ENCODE measurements at regions not wholly inside any gene's neighbourhood (a gene's known extent, or its start where the extent isn't known, plus 50 kb on each side); places are given as distances from the start of the nearest gene placed in this dataset.
"Not testable (repeated sequence)": the region's sequence is repeated elsewhere in the genome, so short reads cannot be mapped to it uniquely, and the experiment has no call there.

DNA sequence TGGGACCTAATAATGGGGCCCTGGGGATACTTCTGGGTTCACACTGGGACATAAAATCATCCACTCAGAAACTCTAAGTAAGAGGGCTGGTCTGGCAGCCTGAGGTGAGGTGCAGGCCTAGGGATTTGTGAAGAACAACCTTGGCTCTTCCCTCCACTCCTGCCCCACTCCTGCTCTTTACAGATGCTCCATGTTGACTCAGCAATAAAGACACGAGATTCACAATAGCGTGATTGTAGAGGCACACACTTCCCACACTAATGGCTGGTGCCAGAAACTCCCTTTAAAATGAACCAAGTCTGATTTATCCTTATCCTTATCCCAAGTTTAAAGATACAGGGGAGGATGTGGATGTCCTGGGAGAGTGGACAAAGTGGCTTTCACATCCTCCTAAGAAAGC lies 228.2 kb downstream of the ACTR3 start:
- Histone ChIP-seq H3K4me1 (ENCODE audit: control insufficient read depth in 2 of 2, insufficient read depth in 2 of 2, low read length in 2 of 2) (no peaks in the 10 kb centered on the region), H3K27me3 (ENCODE audit: control insufficient read depth in 2 of 2, insufficient read depth in 1 of 2, low read length in 1 of 2) (no peaks in the 10 kb centered on the region), H3K36me3 (ENCODE audit: control insufficient read depth in 2 of 2, insufficient read depth in 2 of 2, low read length in 1 of 2) (no peaks in the 10 kb centered on the region), H3K4me3 (ENCODE audit: low read length in 2 of 2) (no peak overlapping the region), H3K9me3 (ENCODE audit: control insufficient read depth in 2 of 2, insufficient read depth in 1 of 2, low read length in 1 of 2) (no peaks in the 10 kb centered on the region), H3K27ac (ENCODE audit: low read depth in 1 of 2, low read length in 1 of 2) (no peak overlapping the region)
- no peak for DNase-seq (ENCODE audit: low read depth in 6 of 9, low spot score in 9 of 9)
- 88% methylated on average over 2 of the region's 2 CpGs for WGBS

DNA sequence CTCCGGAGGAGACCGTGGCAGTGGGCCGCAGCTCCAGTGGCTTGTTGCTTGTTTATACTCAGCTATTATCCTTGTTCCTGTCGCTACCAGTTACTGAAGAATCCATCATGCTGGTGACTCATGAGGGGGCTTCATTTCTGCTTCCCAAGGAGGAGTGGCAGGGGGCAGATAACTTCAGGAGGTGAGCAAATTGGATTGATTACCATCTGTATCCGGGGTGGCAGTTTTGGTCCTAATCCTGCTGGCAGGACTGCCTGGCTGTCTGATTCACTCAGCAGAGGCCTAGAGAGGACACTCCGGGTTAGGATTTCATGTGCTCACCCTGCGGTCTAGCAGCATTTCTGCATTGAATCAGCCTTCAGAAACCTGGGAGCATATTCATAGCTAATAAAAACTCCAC lies 230.0 kb downstream of the ACTR3 start:
- WGBS, result 85% methylated on average over 7 of the region's 7 CpGs
- Histone ChIP-seq H3K27me3 (ENCODE audit: control insufficient read depth in 2 of 2, insufficient read depth in 1 of 2, low read length in 1 of 2) (no peaks in the 10 kb centered on the region), H3K4me3 (ENCODE audit: low read length in 2 of 2) (no peak overlapping the region), H3K9me3 (ENCODE audit: control insufficient read depth in 2 of 2, insufficient read depth in 1 of 2, low read length in 1 of 2) (no peaks in the 10 kb centered on the region), H3K36me3 (ENCODE audit: control insufficient read depth in 2 of 2, insufficient read depth in 2 of 2, low read length in 1 of 2) (no peaks in the 10 kb centered on the region), H3K4me1 (ENCODE audit: control insufficient read depth in 2 of 2, insufficient read depth in 2 of 2, low read length in 2 of 2) (no peaks in the 10 kb centered on the region), H3K27ac (ENCODE audit: low read depth in 1 of 2, low read length in 1 of 2) (no peak overlapping the region)
- DNase-seq (ENCODE audit: low read depth in 6 of 9, low spot score in 9 of 9), result no peak

DNA sequence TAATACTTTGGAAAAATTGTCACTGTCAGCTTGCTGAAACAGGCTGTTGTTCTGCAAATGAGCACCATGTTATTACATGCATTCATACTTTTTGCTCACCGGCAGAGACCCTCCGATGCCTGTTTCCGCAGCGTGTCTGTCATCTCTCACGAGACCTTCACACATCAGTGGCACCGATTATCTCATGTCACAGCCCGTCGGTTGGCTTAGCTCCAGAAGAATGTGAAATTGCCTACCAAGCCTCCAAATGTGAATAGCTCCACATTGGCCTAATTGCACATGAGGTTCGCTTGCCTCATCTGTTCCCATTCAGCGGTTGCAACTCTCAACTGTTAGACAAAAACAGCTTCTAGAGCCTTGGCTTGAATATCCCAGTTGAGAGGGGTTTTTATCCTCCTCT lies 233.0 kb downstream of the ACTR3 start:
- Histone ChIP-seq H3K4me3 (ENCODE audit: low read length in 2 of 2) (no peak overlapping the region), H3K9me3 (ENCODE audit: control insufficient read depth in 2 of 2, insufficient read depth in 1 of 2, low read length in 1 of 2) (no peaks in the 10 kb centered on the region), H3K4me1 (ENCODE audit: control insufficient read depth in 2 of 2, insufficient read depth in 2 of 2, low read length in 2 of 2) (no peaks in the 10 kb centered on the region), H3K36me3 (ENCODE audit: control insufficient read depth in 2 of 2, insufficient read depth in 2 of 2, low read length in 1 of 2) (no peaks in the 10 kb centered on the region), H3K27ac (ENCODE audit: low read depth in 1 of 2, low read length in 1 of 2) (no peak overlapping the region), H3K27me3 (ENCODE audit: control insufficient read depth in 2 of 2, insufficient read depth in 1 of 2, low read length in 1 of 2) (no peaks in the 10 kb centered on the region)
- no peak for DNase-seq (ENCODE audit: low read depth in 6 of 9, low spot score in 9 of 9)
- 89% methylated on average over 10 of the region's 10 CpGs for WGBS

DNA sequence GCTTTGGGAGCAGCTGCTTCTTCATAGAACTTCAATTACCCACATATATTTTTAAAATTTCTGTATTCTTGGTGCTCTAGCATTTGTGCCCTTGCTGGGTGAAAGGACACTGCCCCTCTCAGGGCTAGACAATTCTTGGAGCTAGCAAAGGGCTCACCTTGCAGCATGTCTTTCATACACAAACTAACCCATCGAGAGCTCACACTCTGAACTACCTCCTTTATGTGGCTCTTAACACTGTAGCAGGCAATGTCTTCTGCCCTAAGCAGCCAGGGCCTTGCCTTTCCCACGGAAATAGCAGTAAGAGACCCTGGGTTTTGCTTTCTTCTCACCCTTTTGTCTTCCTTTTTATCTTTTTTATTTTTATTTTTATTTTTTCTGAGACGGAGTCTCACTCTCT lies 234.0 kb downstream of the ACTR3 start:
- 79% methylated on average over 3 of the region's 3 CpGs for WGBS
- Histone ChIP-seq H3K27ac (ENCODE audit: low read depth in 1 of 2, low read length in 1 of 2) (no peak overlapping the region), H3K4me3 (ENCODE audit: low read length in 2 of 2) (no peak overlapping the region), H3K9me3 (ENCODE audit: control insufficient read depth in 2 of 2, insufficient read depth in 1 of 2, low read length in 1 of 2) (no peaks in the 10 kb centered on the region), H3K36me3 (ENCODE audit: control insufficient read depth in 2 of 2, insufficient read depth in 2 of 2, low read length in 1 of 2) (no peaks in the 10 kb centered on the region), H3K4me1 (ENCODE audit: control insufficient read depth in 2 of 2, insufficient read depth in 2 of 2, low read length in 2 of 2) (no peaks in the 10 kb centered on the region), H3K27me3 (ENCODE audit: control insufficient read depth in 2 of 2, insufficient read depth in 1 of 2, low read length in 1 of 2) (no peaks in the 10 kb centered on the region)
- DNase-seq (ENCODE audit: low read depth in 6 of 9, low spot score in 9 of 9), result no peak

DNA sequence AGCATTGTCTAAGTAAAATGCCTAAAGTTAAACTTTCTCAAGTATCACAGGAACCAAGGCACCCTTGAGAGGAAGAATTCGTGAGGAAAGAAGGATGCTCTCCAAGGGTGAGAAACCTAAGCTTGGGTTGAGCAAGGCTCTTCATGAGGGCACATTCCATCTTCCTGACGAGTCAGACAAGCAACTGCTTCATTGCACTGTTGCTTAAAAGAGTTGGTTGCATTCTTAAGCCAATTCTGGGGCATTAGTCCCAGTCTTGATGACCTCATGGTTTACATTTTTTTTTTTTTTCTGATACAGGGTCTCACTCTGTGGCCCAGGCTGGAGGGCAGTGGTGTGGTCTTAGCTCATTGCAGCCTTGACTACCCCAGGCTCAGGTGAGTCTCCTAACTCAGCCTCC lies 237.5 kb downstream of the ACTR3 start:
- Histone ChIP-seq H3K27ac (ENCODE audit: low read depth in 1 of 2, low read length in 1 of 2) (no peak overlapping the region), H3K4me1 (ENCODE audit: control insufficient read depth in 2 of 2, insufficient read depth in 2 of 2, low read length in 2 of 2) (no peaks in the 10 kb centered on the region), H3K27me3 (ENCODE audit: control insufficient read depth in 2 of 2, insufficient read depth in 1 of 2, low read length in 1 of 2) (no peaks in the 10 kb centered on the region), H3K36me3 (ENCODE audit: control insufficient read depth in 2 of 2, insufficient read depth in 2 of 2, low read length in 1 of 2) (no peaks in the 10 kb centered on the region), H3K4me3 (ENCODE audit: low read length in 2 of 2) (no peak overlapping the region), H3K9me3 (ENCODE audit: control insufficient read depth in 2 of 2, insufficient read depth in 1 of 2, low read length in 1 of 2) (no peaks in the 10 kb centered on the region)
- WGBS, result 74% methylated on average over 2 of the region's 2 CpGs
- DNase-seq (ENCODE audit: low read depth in 6 of 9, low spot score in 9 of 9), result no peak

DNA sequence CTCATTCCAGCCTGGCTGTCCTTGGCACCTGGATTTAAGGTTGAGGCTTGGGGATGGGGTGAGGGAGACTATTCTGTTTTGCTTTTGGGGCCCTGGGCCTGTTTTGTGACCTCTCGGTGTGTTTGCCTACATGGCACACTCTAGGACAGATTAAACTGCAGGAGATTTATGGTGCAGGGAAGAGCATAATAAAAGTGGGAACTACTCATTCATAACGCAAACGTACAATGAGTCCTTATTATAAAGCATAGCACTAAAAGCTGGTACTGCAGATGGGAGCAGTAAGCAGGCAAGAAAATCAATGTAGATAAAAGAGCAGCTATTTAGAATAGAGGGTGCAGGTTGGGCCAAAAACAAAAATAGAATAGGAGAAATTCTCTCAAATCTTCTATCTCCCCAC lies 238.4 kb downstream of the ACTR3 start:
- no peak overlapping the region for H3K4me3 ChIP-seq (ENCODE audit: low read length in 2 of 2)
- H3K27ac ChIP-seq (ENCODE audit: low read depth in 1 of 2, low read length in 1 of 2), result no peak overlapping the region
- no peaks in the 10 kb centered on the region for H3K4me1 ChIP-seq (ENCODE audit: control insufficient read depth in 2 of 2, insufficient read depth in 2 of 2, low read length in 2 of 2)
- H3K9me3 ChIP-seq (ENCODE audit: control insufficient read depth in 2 of 2, insufficient read depth in 1 of 2, low read length in 1 of 2), result no peaks in the 10 kb centered on the region
- WGBS, result 92% methylated on average over 3 of the region's 3 CpGs
- no peak for DNase-seq (ENCODE audit: low read depth in 6 of 9, low spot score in 9 of 9)
- no peaks in the 10 kb centered on the region for H3K27me3 ChIP-seq (ENCODE audit: control insufficient read depth in 2 of 2, insufficient read depth in 1 of 2, low read length in 1 of 2)
- H3K36me3 ChIP-seq (ENCODE audit: control insufficient read depth in 2 of 2, insufficient read depth in 2 of 2, low read length in 1 of 2), result no peaks in the 10 kb centered on the region

DNA sequence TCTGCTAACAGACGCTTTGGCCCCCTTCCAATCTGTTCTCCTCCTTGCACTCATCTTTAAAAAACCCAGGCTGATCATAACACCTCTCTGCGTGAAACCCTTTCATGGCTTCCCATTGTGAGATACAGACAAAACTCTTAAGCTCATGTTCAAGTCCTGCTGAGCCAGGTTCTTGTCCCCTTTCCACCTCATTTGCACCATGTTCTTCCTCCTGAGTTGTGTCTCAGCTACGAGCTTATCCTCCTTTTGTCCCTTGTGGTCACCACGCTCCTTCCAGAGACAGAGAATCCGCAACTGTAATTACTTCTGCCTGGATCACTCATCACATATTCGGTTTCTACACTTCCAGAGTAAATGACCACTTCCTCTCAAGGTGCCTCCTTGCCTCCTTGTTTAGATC lies 238.8 kb downstream of the ACTR3 start:
- Histone ChIP-seq H3K27me3 (ENCODE audit: control insufficient read depth in 2 of 2, insufficient read depth in 1 of 2, low read length in 1 of 2) (no peaks in the 10 kb centered on the region), H3K27ac (ENCODE audit: low read depth in 1 of 2, low read length in 1 of 2) (no peak overlapping the region), H3K9me3 (ENCODE audit: control insufficient read depth in 2 of 2, insufficient read depth in 1 of 2, low read length in 1 of 2) (no peaks in the 10 kb centered on the region), H3K36me3 (ENCODE audit: control insufficient read depth in 2 of 2, insufficient read depth in 2 of 2, low read length in 1 of 2) (no peaks in the 10 kb centered on the region), H3K4me1 (ENCODE audit: control insufficient read depth in 2 of 2, insufficient read depth in 2 of 2, low read length in 2 of 2) (no peaks in the 10 kb centered on the region), H3K4me3 (ENCODE audit: low read length in 2 of 2) (no peak overlapping the region)
- 85% methylated on average over 6 of the region's 6 CpGs for WGBS
- DNase-seq (ENCODE audit: low read depth in 6 of 9, low spot score in 9 of 9), result no peak

DNA sequence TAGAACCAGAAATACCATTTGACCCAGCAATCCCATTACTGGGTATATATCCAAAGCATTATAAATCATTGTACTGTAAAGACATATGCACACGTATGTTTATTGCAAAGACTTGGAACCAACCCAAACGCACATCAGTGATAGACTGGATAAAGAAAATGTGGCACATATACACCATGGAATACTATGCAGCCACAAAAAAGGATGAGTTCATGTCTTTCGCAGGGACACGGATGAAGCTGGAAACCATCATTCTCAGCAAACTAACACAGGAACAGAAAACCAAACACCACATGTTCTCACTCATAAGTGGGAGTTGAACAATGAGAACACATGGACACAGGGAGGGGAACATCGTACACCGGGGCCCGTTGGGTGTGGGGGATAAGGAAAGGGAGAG lies 242.2 kb downstream of the ACTR3 start:
- not testable (repeated sequence) for H3K36me3 ChIP-seq (ENCODE audit: control insufficient read depth in 2 of 2, insufficient read depth in 2 of 2, low read length in 1 of 2); DNase-seq (ENCODE audit: low read depth in 6 of 9, low spot score in 9 of 9); H3K4me1 ChIP-seq (ENCODE audit: control insufficient read depth in 2 of 2, insufficient read depth in 2 of 2, low read length in 2 of 2); H3K27me3 ChIP-seq (ENCODE audit: control insufficient read depth in 2 of 2, insufficient read depth in 1 of 2, low read length in 1 of 2); H3K4me3 ChIP-seq (ENCODE audit: low read length in 2 of 2); H3K27ac ChIP-seq (ENCODE audit: low read depth in 1 of 2, low read length in 1 of 2); H3K9me3 ChIP-seq (ENCODE audit: control insufficient read depth in 2 of 2, insufficient read depth in 1 of 2, low read length in 1 of 2)
- 97% methylated on average over 7 of the region's 7 CpGs for WGBS

DNA sequence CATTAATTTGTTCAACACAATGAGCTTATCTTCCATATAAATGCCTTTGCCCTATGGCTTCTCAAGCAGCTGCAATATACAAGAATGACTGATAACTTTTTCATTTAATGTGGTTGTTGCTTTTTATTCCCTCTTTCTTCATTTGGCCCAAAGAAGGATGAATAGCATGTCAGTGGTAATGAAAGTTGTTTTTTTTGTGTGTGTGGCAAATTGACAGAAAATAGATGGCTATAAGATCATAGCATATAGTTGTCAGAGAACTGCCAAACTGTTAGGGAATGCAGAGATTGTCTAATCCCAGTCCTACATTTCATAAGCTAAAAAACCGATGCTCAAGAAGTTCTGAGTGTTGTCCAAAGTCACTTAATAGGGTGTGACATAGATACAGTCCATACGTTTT lies 244.3 kb downstream of the ACTR3 start:
- H3K4me3 ChIP-seq (ENCODE audit: low read length in 2 of 2), result no peak overlapping the region
- H3K9me3 ChIP-seq (ENCODE audit: control insufficient read depth in 2 of 2, insufficient read depth in 1 of 2, low read length in 1 of 2), result no peaks in the 10 kb centered on the region
- WGBS, result 87% methylated on average over 2 of the region's 2 CpGs
- H3K27me3 ChIP-seq (ENCODE audit: control insufficient read depth in 2 of 2, insufficient read depth in 1 of 2, low read length in 1 of 2), result no peaks in the 10 kb centered on the region
- no peak overlapping the region for H3K27ac ChIP-seq (ENCODE audit: low read depth in 1 of 2, low read length in 1 of 2)
- DNase-seq (ENCODE audit: low read depth in 6 of 9, low spot score in 9 of 9), result no peak
- no peaks in the 10 kb centered on the region for H3K4me1 ChIP-seq (ENCODE audit: control insufficient read depth in 2 of 2, insufficient read depth in 2 of 2, low read length in 2 of 2)
- no peaks in the 10 kb centered on the region for H3K36me3 ChIP-seq (ENCODE audit: control insufficient read depth in 2 of 2, insufficient read depth in 2 of 2, low read length in 1 of 2)

DNA sequence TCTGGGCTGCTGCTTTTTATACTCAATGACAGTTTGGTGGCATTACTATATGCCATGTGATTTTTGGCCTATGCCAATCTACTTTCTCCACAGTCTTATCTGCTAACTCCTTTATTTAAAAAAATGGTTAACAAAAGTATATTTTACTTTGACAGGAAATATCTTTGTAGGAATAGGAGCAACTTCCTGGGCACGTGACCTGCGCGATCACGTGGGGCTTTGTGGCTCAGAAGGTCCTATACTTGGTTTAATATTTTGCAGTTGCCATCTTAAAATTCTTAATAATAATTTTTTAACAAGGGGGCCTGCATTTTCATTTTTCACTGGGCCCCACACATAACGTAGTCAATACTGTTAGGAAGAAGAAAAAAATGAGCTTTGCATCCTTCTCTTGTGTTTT lies 249.7 kb downstream of the ACTR3 start:
- no peaks in the 10 kb centered on the region for H3K9me3 ChIP-seq (ENCODE audit: control insufficient read depth in 2 of 2, insufficient read depth in 1 of 2, low read length in 1 of 2)
- no peak overlapping the region for H3K4me3 ChIP-seq (ENCODE audit: low read length in 2 of 2)
- 86% methylated on average over 5 of the region's 5 CpGs for WGBS
- H3K36me3 ChIP-seq (ENCODE audit: control insufficient read depth in 2 of 2, insufficient read depth in 2 of 2, low read length in 1 of 2), result no peaks in the 10 kb centered on the region
- H3K27ac ChIP-seq (ENCODE audit: low read depth in 1 of 2, low read length in 1 of 2), result no peak overlapping the region
- no peaks in the 10 kb centered on the region for H3K4me1 ChIP-seq (ENCODE audit: control insufficient read depth in 2 of 2, insufficient read depth in 2 of 2, low read length in 2 of 2)
- no peaks in the 10 kb centered on the region for H3K27me3 ChIP-seq (ENCODE audit: control insufficient read depth in 2 of 2, insufficient read depth in 1 of 2, low read length in 1 of 2)
- no peak for DNase-seq (ENCODE audit: low read depth in 6 of 9, low spot score in 9 of 9)

Data from thymus (tissue), 11 donors.